PC-3 (cell line): ENCODE measurements at regions not wholly inside any gene's neighbourhood (a gene's known extent, or its start where the extent isn't known, plus 50 kb on each side); places are given as distances from the start of the nearest gene placed in this dataset.

Experiments
- ATAC-seq: fragments of 200-7000 bp; cut with Tn5 transposase; 2 replicates; pipeline ENCODE4 v1.9.1; 2020; ENCODE audit warnings: mild to moderate bottlenecking, moderate library complexity
- BruUV-seq: library from RNA; stranded (reverse); fragments of 400-500 nt; replicated peaks from 2 replicates; lab custom pipeline; 2021; lab: Mats Ljungman, UMichigan
- CTCF ChIA-PET: fragments of 300-600 bp; sonication (Branson Sonifier 250); formaldehyde crosslinking; loops from one replicate; lab custom pipeline; 2022; ENCODE audit warnings: antibody characterized with exemption; lab: Charles Lee
- POLR2A ChIA-PET: fragments of 300-600 bp; sonication (Branson Sonifier 250); formaldehyde crosslinking; loops from one replicate; lab custom pipeline; 2022; ENCODE audit warnings: antibody characterized with exemption; ENCODE audit not compliant: unreplicated experiment; lab: Charles Lee
- DNase-seq: peaks from one replicate; pipeline ENCODE4 v3.0.0-alpha.2; 2015
- H2AFZ ChIP-seq: fragments of 300-600 bp; sonication (generic); 2 replicates; pipeline ENCODE4 v1.6.0; 2016; ENCODE audit warnings: antibody characterized with exemption, low read length
- H3F3A ChIP-seq: fragments of 300-600 bp; sonication (generic); one replicate; pipeline ENCODE4 v1.6.0; 2017; ENCODE audit warnings: antibody characterized with exemption, low read length, control low read depth, mild to moderate bottlenecking; ENCODE audit not compliant: unreplicated experiment
- H3K27ac ChIP-seq: fragments of 300-600 bp; sonication (generic); 2 replicates; pipeline ENCODE4 v1.5.1; 2016; ENCODE audit warnings: mild to moderate bottlenecking, low read length
- H3K27me3 ChIP-seq: fragments of 300-600 bp; sonication (generic); 2 replicates; pipeline ENCODE4 v1.6.1; 2016; ENCODE audit warnings: low read length, mixed read lengths
- H3K36me3 ChIP-seq: fragments of 300-600 bp; sonication (generic); 2 replicates; pipeline ENCODE4 v1.6.1; 2016; ENCODE audit warnings: low read depth, mixed run types, low read length, mixed read lengths
- H3K4me1 ChIP-seq: fragments of 300-600 bp; sonication (generic); 2 replicates; pipeline ENCODE4 v1.5.1; 2016; ENCODE audit warnings: low read length; ENCODE audit not compliant: insufficient read depth
- H3K4me2 ChIP-seq: fragments of 300-600 bp; sonication (generic); 2 replicates; pipeline ENCODE4 v1.6.0; 2016; ENCODE audit warnings: low read length
- H3K4me3 ChIP-seq: fragments of 300-600 bp; sonication (generic); 2 replicates; pipeline ENCODE4 v1.5.1; 2016; ENCODE audit warnings: mild to moderate bottlenecking, low read length, mixed read lengths
- H3K79me2 ChIP-seq: fragments of 300-600 bp; sonication (generic); 2 replicates; pipeline ENCODE4 v1.6.1; 2017; ENCODE audit warnings: low read length, mixed read lengths
- H3K9ac ChIP-seq: fragments of 300-600 bp; sonication (generic); 2 replicates; pipeline ENCODE4 v1.6.0; 2016; ENCODE audit warnings: mild to moderate bottlenecking, low read length
- H3K9me2 ChIP-seq: fragments of 300-600 bp; sonication (generic); replicated peaks from 2 replicates; pipeline ENCODE4 v1.6.1; 2016; ENCODE audit warnings: mixed run types, low read length, mixed read lengths
- H3K9me3 ChIP-seq: fragments of 300-600 bp; sonication (generic); 2 replicates; pipeline ENCODE4 v1.6.1; 2016; ENCODE audit warnings: low read length, mixed read lengths
- H4K20me1 ChIP-seq: fragments of 300-600 bp; sonication (generic); 2 replicates; pipeline ENCODE4 v1.6.1; 2016; ENCODE audit warnings: low read length, mixed read lengths
- EZH2 ChIP-seq: fragments of 300-600 bp; sonication (generic); IDR thresholded peaks from one replicate; pipeline ENCODE4 v1.6.1; 2017; ENCODE audit warnings: antibody characterized with exemption, mild to moderate bottlenecking, low read length; ENCODE audit not compliant: unreplicated experiment
- EZH2phosphoT487 ChIP-seq: fragments of 300-600 bp; sonication (generic); IDR thresholded peaks from 2 replicates; pipeline ENCODE4 v1.6.1; 2018; ENCODE audit warnings: mild to moderate bottlenecking, antibody characterized with exemption, low read length, borderline replicate concordance
- intact Hi-C: fragments of 100-400 bp; cut with micrococcal nuclease; formaldehyde crosslinking; loops from 2 replicates; pipeline ENCODE4 v1.9.0; 2023
- TF ChIP-seq, protein P1 (sequence below): fragments of 300-600 bp; sonication (generic); conservative IDR thresholded peaks from 2 replicates; pipeline ENCODE4 v1.5.1; 2017; ENCODE audit warnings: antibody characterized with exemption, low read depth, mild to moderate bottlenecking, low read length

- Histone ChIP-seq H3K27me3 (no peaks in the 10 kb centered on the region), H3K27ac (no peak overlapping the region), H3F3A (no peaks in the 10 kb centered on the region), H3K9me3 (no peaks in the 10 kb centered on the region), H3K4me1 (no peaks in the 10 kb centered on the region), H4K20me1 (no peaks in the 10 kb centered on the region), H3K4me2 (no peak overlapping the region), H3K36me3 (no peaks in the 10 kb centered on the region), H3K9me2 (no peaks in the 10 kb centered on the region), H3K4me3 (no peak overlapping the region), H3K9ac (no peak overlapping the region), H3K79me2 (no peaks in the 10 kb centered on the region), H2AFZ (no peak overlapping the region)
- ATAC-seq: no peak
- ChIA-PET CTCF (no interaction called here), POLR2A (no interaction called here)
- TF ChIP-seq, protein P1, sequence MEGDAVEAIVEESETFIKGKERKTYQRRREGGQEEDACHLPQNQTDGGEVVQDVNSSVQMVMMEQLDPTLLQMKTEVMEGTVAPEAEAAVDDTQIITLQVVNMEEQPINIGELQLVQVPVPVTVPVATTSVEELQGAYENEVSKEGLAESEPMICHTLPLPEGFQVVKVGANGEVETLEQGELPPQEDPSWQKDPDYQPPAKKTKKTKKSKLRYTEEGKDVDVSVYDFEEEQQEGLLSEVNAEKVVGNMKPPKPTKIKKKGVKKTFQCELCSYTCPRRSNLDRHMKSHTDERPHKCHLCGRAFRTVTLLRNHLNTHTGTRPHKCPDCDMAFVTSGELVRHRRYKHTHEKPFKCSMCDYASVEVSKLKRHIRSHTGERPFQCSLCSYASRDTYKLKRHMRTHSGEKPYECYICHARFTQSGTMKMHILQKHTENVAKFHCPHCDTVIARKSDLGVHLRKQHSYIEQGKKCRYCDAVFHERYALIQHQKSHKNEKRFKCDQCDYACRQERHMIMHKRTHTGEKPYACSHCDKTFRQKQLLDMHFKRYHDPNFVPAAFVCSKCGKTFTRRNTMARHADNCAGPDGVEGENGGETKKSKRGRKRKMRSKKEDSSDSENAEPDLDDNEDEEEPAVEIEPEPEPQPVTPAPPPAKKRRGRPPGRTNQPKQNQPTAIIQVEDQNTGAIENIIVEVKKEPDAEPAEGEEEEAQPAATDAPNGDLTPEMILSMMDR: no peak
- TF ChIP-seq EZH2phosphoT487 (no peak), EZH2 (no peak)
- no peak for DNase-seq
- no TSS peak for BruUV-seq
- intact Hi-C loops: no loop called here
Measured at GRCh38 chr9:90021216-90021906, 416.5 kb downstream of the GADD45G start.

- no peak for DNase-seq
- ATAC-seq: no peak
- intact Hi-C loops: no loop called here
Measured at GRCh38 chr9:90022474-90022873, 417.7 kb downstream of the GADD45G start.

DNA sequence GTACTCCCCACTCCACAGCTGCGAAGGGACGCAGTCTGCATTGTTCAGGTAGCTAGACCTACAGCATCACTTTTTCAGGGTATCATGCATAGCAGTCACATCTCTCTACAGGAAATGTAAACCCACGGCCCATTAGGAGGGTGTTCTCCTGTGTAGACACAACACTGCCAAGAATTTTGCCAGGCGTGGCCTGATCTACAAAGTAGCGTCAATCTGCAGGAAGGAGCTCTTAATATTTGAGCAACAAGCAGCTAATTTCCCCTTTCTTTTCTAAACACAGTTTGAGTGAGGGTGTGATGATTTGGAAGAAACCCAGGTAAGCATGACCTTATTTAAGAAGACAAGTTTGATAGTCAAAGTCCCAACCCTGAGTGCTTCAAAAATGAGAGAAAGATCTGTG lies 419.0 kb downstream of the GADD45G start:
- intact Hi-C loops: no loop called here
- Histone ChIP-seq H3K27ac (no peak overlapping the region), H3K36me3 (no peaks in the 10 kb centered on the region), H2AFZ (no peak overlapping the region), H3K4me2 (no peak overlapping the region), H3K4me3 (no peak overlapping the region), H3K9ac (no peak overlapping the region), H3K27me3 (no peaks in the 10 kb centered on the region), H3K4me1 (no peaks in the 10 kb centered on the region), H3K9me3 (no peaks in the 10 kb centered on the region), H4K20me1 (no peaks in the 10 kb centered on the region), H3F3A (no peaks in the 10 kb centered on the region), H3K79me2 (no peaks in the 10 kb centered on the region), H3K9me2 (no peaks in the 10 kb centered on the region)
- DNase-seq (no peak), ATAC-seq (no peak)
- CTCF ChIA-PET: no interaction called here
- POLR2A ChIA-PET: no interaction called here
- BruUV-seq: no TSS peak
- TF ChIP-seq, protein P1: no peak
- TF ChIP-seq EZH2 (no peak), EZH2phosphoT487 (no peak)

More at GRCh38 chr9:90022474-90022873, 417.7 kb downstream of the GADD45G start:
- ChIA-PET POLR2A (no interaction called here), CTCF (no interaction called here)
- BruUV-seq: no TSS peak
- no peak overlapping the region for H3K9ac ChIP-seq
- H3K4me3 ChIP-seq: no peak overlapping the region
- TF ChIP-seq EZH2phosphoT487 (no peak), EZH2 (no peak)
- TF ChIP-seq, protein P1: no peak
- no peak overlapping the region for H2AFZ ChIP-seq
- H3K4me2 ChIP-seq: no peak overlapping the region
- H3K9me3 ChIP-seq: no peaks in the 10 kb centered on the region
- no peaks in the 10 kb centered on the region for H3K27me3 ChIP-seq
- H3K36me3 ChIP-seq: no peaks in the 10 kb centered on the region
- no peaks in the 10 kb centered on the region for H3F3A ChIP-seq
- H3K27ac ChIP-seq: no peak overlapping the region
- H3K4me1 ChIP-seq: no peaks in the 10 kb centered on the region
- H3K9me2 ChIP-seq: no peaks in the 10 kb centered on the region
- no peaks in the 10 kb centered on the region for H3K79me2 ChIP-seq
- no peaks in the 10 kb centered on the region for H4K20me1 ChIP-seq
